Activated CD8-positive, alpha-beta T cell treated with anti-CD3 and anti-CD28 coated beads for 36 hours (primary cell): ENCODE measurements at regions not wholly inside any gene's neighbourhood (a gene's known extent, or its start where the extent isn't known, plus 50 kb on each side); places are given as distances from the start of the nearest gene placed in this dataset.
"Not testable (repeated sequence)": the region's sequence is repeated elsewhere in the genome, so short reads cannot be mapped to it uniquely, and the experiment has no call there.

Experiments
- ATAC-seq: fragments of 200-7000 bp; cut with Tn5 transposase; one replicate; pipeline ENCODE4 v1.10.0; 2021; ENCODE audit warnings: mild to moderate bottlenecking, moderate library complexity
- CTCF ChIA-PET: fragments of 350-600 bp; sonication (Branson Sonifier 250); formaldehyde crosslinking; loops from one replicate; lab custom pipeline; 2021; ENCODE audit warnings: antibody characterized with exemption; lab: Charles Lee
- POLR2A ChIA-PET: fragments of 350-600 bp; sonication (Branson Sonifier 250); formaldehyde crosslinking; loops from one replicate; lab custom pipeline; 2021; ENCODE audit warnings: antibody characterized with exemption; lab: Charles Lee
- DNase-seq: peaks from one replicate; pipeline ENCODE4 v3.0.0-alpha.2; 2020
- H3K27ac Mint-ChIP-seq: one replicate; pipeline ENCODE4 v1.8.0; 2021; ENCODE audit warnings: mild to moderate bottlenecking, mixed read lengths
- H3K27me3 Mint-ChIP-seq: one replicate; pipeline ENCODE4 v1.8.0; 2021; ENCODE audit warnings: mixed read lengths
- H3K36me3 Mint-ChIP-seq: one replicate; pipeline ENCODE4 v1.8.0; 2021; ENCODE audit warnings: low read depth, mixed read lengths
- H3K4me1 Mint-ChIP-seq: one replicate; pipeline ENCODE4 v1.8.0; 2021; ENCODE audit warnings: low read depth, mixed read lengths
- H3K4me3 Mint-ChIP-seq: one replicate; pipeline ENCODE4 v1.8.0; 2021; ENCODE audit warnings: mild to moderate bottlenecking, moderate library complexity, mixed read lengths
- H3K9me3 Mint-ChIP-seq: one replicate; pipeline ENCODE4 v1.8.0; 2021; ENCODE audit warnings: mixed read lengths
- CTCF ChIP-seq: fragments of 200-600 bp; IDR thresholded peaks from one replicate; pipeline ENCODE4 v1.8.0; 2022; ENCODE audit warnings: antibody characterized with exemption, mild to moderate bottlenecking
- intact Hi-C: fragments of 100-400 bp; cut with micrococcal nuclease; formaldehyde crosslinking; loops from one replicate; pipeline ENCODE4 v1.10.0; 2022

DNA sequence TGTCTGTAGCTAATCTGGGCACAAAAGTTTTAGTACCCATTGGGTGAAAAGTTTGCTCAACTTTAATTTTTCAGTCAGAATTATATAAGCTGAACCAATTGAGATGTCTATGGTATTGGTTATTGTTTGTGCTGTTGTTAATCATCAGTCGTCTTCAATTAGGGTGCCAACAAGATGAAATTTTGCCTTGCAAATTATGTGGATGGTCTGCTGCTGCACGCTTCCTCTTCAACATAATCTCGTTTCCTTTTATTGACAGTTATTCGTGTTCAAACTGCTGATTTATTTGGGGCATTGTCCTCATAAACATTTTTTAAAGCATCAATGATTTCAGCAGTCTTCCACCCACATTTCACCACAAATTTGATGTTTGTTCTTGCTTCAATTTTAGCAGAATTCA lies 194.0 kb downstream of the HTR1A start:
- TF ChIP-seq CTCF = no peak
- intact Hi-C loops = no loop called here
- no peak overlapping the region for H3K27ac Mint-ChIP-seq

GRCh38 chr5:63760965-63761364 lies 201.3 kb downstream of the HTR1A start:
- Mint-ChIP-seq H3K27me3 (no peaks in the 10 kb centered on the region), H3K9me3 (peaks cover 3% of the 10 kb centered on the region), H3K4me3 (no peak overlapping the region), H3K27ac (no peak overlapping the region), H3K4me1 (no peaks in the 10 kb centered on the region), H3K36me3 (no peaks in the 10 kb centered on the region)
- intact Hi-C loops = no loop called here
- TF ChIP-seq CTCF = no peak
- ChIA-PET POLR2A (no interaction called here), CTCF (no interaction called here)
- DNase-seq = no peak
- ATAC-seq = no peak

More for the DNA sequence above, 194.0 kb downstream of the HTR1A start:
- no peak for DNase-seq
- ATAC-seq = no peak
- CTCF ChIA-PET = no interaction called here
- H3K27me3 Mint-ChIP-seq = no peaks in the 10 kb centered on the region
- H3K9me3 Mint-ChIP-seq = peaks cover 6% of the 10 kb centered on the region
- no peaks in the 10 kb centered on the region for H3K4me1 Mint-ChIP-seq
- H3K4me3 Mint-ChIP-seq = no peak overlapping the region
- POLR2A ChIA-PET = no interaction called here
- H3K36me3 Mint-ChIP-seq = no peaks in the 10 kb centered on the region

- CTCF ChIA-PET = no interaction called here
- ATAC-seq (no peak), DNase-seq (no peak)
- intact Hi-C loops = no loop called here
- no peaks in the 10 kb centered on the region for H3K36me3 Mint-ChIP-seq
- no peak overlapping the region for H3K27ac Mint-ChIP-seq
- no peaks in the 10 kb centered on the region for H3K27me3 Mint-ChIP-seq
- no peak for TF ChIP-seq CTCF
- H3K4me3 Mint-ChIP-seq = no peak overlapping the region
- POLR2A ChIA-PET = interaction anchor here (0.5 kb wide), 1 partner anchor 43 kb away, joined by 3 read pairs; no protein-coding TSS in a partner anchor
- H3K4me1 Mint-ChIP-seq = no peaks in the 10 kb centered on the region
- peaks cover 3% of the 10 kb centered on the region for H3K9me3 Mint-ChIP-seq
Observed at GRCh38 chr5:63743096-63743798, 219.0 kb downstream of the HTR1A start.

- DNase-seq, H3K4me3 Mint-ChIP-seq, H3K27ac Mint-ChIP-seq, H3K9me3 Mint-ChIP-seq, ATAC-seq, H3K36me3 Mint-ChIP-seq, H3K4me1 Mint-ChIP-seq, CTCF ChIA-PET, H3K27me3 Mint-ChIP-seq, intact Hi-C loops: not testable (repeated sequence)
- POLR2A ChIA-PET = interaction anchor here (0.7 kb wide), 1 partner anchor 20 kb away, joined by 3 read pairs; no protein-coding TSS in a partner anchor
Observed at GRCh38 chr5:63732880-63733279, 229.4 kb downstream of the HTR1A start.

- ATAC-seq (no peak), DNase-seq (no peak)
- H3K27me3 Mint-ChIP-seq = no peaks in the 10 kb centered on the region
- no peak overlapping the region for H3K27ac Mint-ChIP-seq
- POLR2A ChIA-PET = no interaction called here
- CTCF ChIA-PET = no interaction called here
- no peak for TF ChIP-seq CTCF
- H3K4me1 Mint-ChIP-seq = no peaks in the 10 kb centered on the region
- intact Hi-C loops = no loop called here
- H3K36me3 Mint-ChIP-seq = no peaks in the 10 kb centered on the region
- H3K9me3 Mint-ChIP-seq = peaks cover 5% of the 10 kb centered on the region
- no peak overlapping the region for H3K4me3 Mint-ChIP-seq
Observed at GRCh38 chr5:63727583-63727982, 234.7 kb downstream of the HTR1A start.
